ENCODE measurements at regions not wholly inside any gene's neighbourhood (a gene's known extent, or its start where the extent isn't known, plus 50 kb on each side); places are given as distances from the start of the nearest gene placed in this dataset.
"Not testable (repeated sequence)": the region's sequence is repeated elsewhere in the genome, so short reads cannot be mapped to it uniquely, and the experiment has no call there.

GRCh38 chr9:89687188-89687587 lies 82.4 kb downstream of the GADD45G start:
- no peaks in the 10 kb centered on the region for H3K9me3 Mint-ChIP-seq
- DNase-seq: no peak
- H3K4me3 Mint-ChIP-seq: no peak overlapping the region
- peaks cover 19% of the 10 kb centered on the region for H3K4me1 Mint-ChIP-seq
- no peaks in the 10 kb centered on the region for H3K36me3 Mint-ChIP-seq (ENCODE audit: low read depth)
- peaks cover 2% of the 10 kb centered on the region for H3K27me3 Mint-ChIP-seq
- ChIA-PET POLR2A (no interaction called here), CTCF (interaction anchor here (2.4 kb wide), 1 partner anchor 15 kb away, joined by 7 read pairs; no protein-coding TSS in a partner anchor)
- no peak overlapping the region for H3K27ac Mint-ChIP-seq

DNA sequence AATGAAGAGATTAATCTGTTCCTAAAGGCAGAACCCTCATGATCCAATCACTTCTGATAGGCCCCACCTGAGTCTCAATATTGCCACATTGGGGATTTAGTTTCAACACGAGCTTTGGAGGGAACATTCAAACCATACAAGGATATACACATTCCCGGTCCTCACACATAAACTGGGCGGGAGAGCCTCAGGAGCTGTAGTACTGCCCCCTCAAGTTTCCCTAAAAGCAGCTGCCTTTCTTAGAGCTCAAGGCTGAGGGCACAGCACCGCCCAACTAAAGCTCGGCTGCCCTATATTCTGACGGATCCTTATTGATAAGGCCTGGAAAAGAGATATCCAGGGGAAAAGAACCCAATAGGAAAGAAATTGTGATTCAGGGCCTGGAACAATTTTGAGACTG lies 83.0 kb downstream of the GADD45G start:
- H3K36me3 Mint-ChIP-seq (ENCODE audit: low read depth): no peaks in the 10 kb centered on the region
- no peak for DNase-seq
- ChIA-PET POLR2A (no interaction called here), CTCF (interaction anchor here (0.9 to 1.1 kb wide), 2 partner anchors 14 to 22 kb away, joined by 3 to 4 read pairs; no protein-coding TSS in a partner anchor)
- peaks cover 2% of the 10 kb centered on the region for H3K27me3 Mint-ChIP-seq
- H3K27ac Mint-ChIP-seq: no peak overlapping the region
- no peak overlapping the region for H3K4me3 Mint-ChIP-seq
- peaks cover 23% of the 10 kb centered on the region for H3K4me1 Mint-ChIP-seq
- no peaks in the 10 kb centered on the region for H3K9me3 Mint-ChIP-seq

GRCh38 chr9:89689321-89689720 lies 84.5 kb downstream of the GADD45G start:
- H3K27me3 Mint-ChIP-seq; POLR2A ChIA-PET; H3K27ac Mint-ChIP-seq; H3K9me3 Mint-ChIP-seq; H3K4me3 Mint-ChIP-seq; H3K36me3 Mint-ChIP-seq (ENCODE audit: low read depth); DNase-seq: not testable (repeated sequence)
- peaks cover 27% of the 10 kb centered on the region for H3K4me1 Mint-ChIP-seq
- CTCF ChIA-PET: interaction anchor here (0.7 to 1.1 kb wide), 2 partner anchors 14 to 76 kb away, joined by 3 to 4 read pairs; no protein-coding TSS in a partner anchor

GRCh38 chr9:89690334-89690912 lies 85.6 kb downstream of the GADD45G start:
- Mint-ChIP-seq H3K36me3 (ENCODE audit: low read depth) (no peaks in the 10 kb centered on the region), H3K4me1 (peaks cover 27% of the 10 kb centered on the region), H3K27ac (peak overlapping the region; percentile 58), H3K27me3 (peaks cover 7% of the 10 kb centered on the region), H3K9me3 (no peaks in the 10 kb centered on the region), H3K4me3 (no peak overlapping the region)
- CTCF ChIA-PET: interaction anchor here (0.9 to 1.3 kb wide), 4 partner anchors 13 to 49 kb away, joined by 3 to 4 read pairs (median 4); no protein-coding TSS in a partner anchor
- DNase-seq: no peak
- POLR2A ChIA-PET: no interaction called here

- Mint-ChIP-seq H3K27ac (no peak overlapping the region), H3K36me3 (ENCODE audit: low read depth) (peaks cover 3% of the 10 kb centered on the region), H3K9me3 (no peaks in the 10 kb centered on the region), H3K27me3 (peaks cover 6% of the 10 kb centered on the region), H3K4me1 (peaks cover 42% of the 10 kb centered on the region), H3K4me3 (no peak overlapping the region)
- DNase-seq: no peak
- ChIA-PET CTCF (interaction anchor here (0.7 to 0.9 kb wide), 2 partner anchors 15 to 394 kb away, joined by 3 to 4 read pairs; no protein-coding TSS in a partner anchor), POLR2A (no interaction called here)
These were observed 90.7 kb downstream of the GADD45G start for GRCh38 chr9:89695441-89695891.

DNA sequence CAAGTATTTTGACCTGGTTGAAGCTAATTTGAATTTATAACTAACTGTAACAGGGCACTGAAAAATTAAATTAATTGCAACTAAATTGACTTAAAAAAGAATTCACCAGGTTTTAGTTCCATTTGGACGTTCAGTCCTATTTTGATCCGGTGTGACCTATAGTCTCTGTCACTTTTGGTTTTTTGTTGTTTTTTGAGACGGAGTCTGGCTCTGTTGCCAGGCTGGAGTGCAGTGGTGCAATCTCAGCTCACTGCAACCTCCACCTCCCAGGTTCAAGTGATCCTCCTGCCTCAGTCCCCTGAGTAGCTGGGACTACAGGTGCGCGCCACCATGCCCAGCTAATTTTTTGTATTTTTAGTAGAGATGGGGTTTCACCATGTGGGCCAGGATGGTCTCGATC lies 91.2 kb downstream of the GADD45G start:
- POLR2A ChIA-PET; DNase-seq; H3K27ac Mint-ChIP-seq; H3K36me3 Mint-ChIP-seq (ENCODE audit: low read depth); H3K27me3 Mint-ChIP-seq; H3K4me3 Mint-ChIP-seq; H3K9me3 Mint-ChIP-seq: not testable (repeated sequence)
- CTCF ChIA-PET: interaction anchor here (0.7 to 0.9 kb wide), 2 partner anchors 14 to 394 kb away, joined by 3 to 4 read pairs; no protein-coding TSS in a partner anchor
- H3K4me1 Mint-ChIP-seq: peaks cover 40% of the 10 kb centered on the region

DNA sequence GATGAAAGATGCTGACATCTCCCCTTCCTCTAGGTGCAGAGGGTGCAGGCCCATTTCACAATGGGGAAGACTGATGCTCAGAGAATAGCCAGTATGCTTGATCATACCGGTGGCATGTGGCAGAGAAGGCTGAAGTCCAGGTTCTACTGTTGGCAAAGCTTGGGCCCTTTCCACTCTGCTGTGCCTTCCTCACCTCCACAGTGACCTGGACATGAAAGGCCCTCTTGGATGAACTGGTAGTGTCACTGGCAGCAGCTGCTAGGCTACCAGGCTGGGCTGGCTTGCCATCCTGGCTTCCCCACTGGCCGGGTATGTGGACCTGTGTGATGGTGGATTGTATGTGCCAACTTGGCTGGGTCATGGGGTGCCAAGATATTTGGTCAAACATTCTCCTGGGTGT lies 92.0 kb downstream of the GADD45G start:
- Mint-ChIP-seq H3K4me3 (no peak overlapping the region), H3K9me3 (no peaks in the 10 kb centered on the region), H3K27me3 (peaks cover 6% of the 10 kb centered on the region), H3K4me1 (peaks cover 41% of the 10 kb centered on the region), H3K36me3 (ENCODE audit: low read depth) (peaks cover 3% of the 10 kb centered on the region), H3K27ac (no peak overlapping the region)
- POLR2A ChIA-PET: no interaction called here
- CTCF ChIA-PET: interaction anchor here (0.6 kb wide), 1 partner anchor 268 kb away, joined by 3 read pairs; no protein-coding TSS in a partner anchor
- no peak for DNase-seq

DNA sequence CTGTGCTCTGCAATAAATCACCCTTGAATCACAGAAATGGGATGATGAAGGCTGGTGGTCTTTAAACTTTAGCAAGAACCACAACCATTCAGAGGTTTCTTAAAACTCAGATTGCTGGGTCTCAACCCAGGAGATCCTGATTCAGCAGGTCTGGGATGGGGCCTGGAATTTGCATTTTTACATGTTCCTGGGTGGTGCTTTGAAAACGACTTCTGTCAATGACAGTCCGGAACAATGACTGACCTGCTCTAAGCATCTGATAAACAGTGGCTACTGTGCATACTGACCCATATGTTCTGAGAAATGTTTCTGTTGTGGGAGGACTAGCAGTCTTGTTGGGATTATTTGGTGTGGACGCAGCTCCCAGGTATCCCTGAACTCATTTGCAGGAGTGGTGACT lies 92.7 kb downstream of the GADD45G start:
- Mint-ChIP-seq H3K9me3 (no peaks in the 10 kb centered on the region), H3K27me3 (peaks cover 6% of the 10 kb centered on the region), H3K27ac (no peak overlapping the region), H3K4me3 (no peak overlapping the region), H3K4me1 (peaks cover 39% of the 10 kb centered on the region), H3K36me3 (ENCODE audit: low read depth) (peaks cover 3% of the 10 kb centered on the region)
- ChIA-PET CTCF (no interaction called here), POLR2A (no interaction called here)
- no peak for DNase-seq

- Mint-ChIP-seq H3K4me3 (no peak overlapping the region), H3K36me3 (ENCODE audit: low read depth) (peaks cover 3% of the 10 kb centered on the region), H3K4me1 (peaks cover 33% of the 10 kb centered on the region), H3K27ac (no peak overlapping the region), H3K9me3 (no peaks in the 10 kb centered on the region), H3K27me3 (peaks cover 2% of the 10 kb centered on the region)
- DNase-seq: no peak
- ChIA-PET CTCF (interaction anchor here (1.2 kb wide), 1 partner anchor 10 kb away, joined by 3 read pairs; no protein-coding TSS in a partner anchor), POLR2A (no interaction called here)
These were observed 93.7 kb downstream of the GADD45G start for GRCh38 chr9:89698411-89699005.

DNA sequence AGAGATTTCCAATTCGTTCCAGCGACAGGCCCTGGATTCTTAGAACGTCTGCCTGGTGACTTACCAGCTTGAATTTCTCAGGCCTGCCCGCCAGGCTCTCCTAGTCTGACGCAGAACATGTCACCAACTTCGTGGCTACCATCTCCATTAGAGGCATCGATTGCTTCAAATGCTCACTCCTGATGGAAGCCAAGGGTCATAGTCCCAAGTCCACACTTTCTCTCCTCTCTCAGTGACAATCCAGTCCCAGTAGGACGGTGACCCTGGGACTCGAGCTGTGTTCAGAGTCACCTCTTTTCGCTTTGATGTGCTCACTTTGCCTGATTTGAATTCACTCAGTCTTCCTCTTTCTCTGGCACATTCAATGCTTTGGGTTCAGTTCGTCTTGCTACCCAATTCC lies 94.8 kb downstream of the GADD45G start:
- Mint-ChIP-seq H3K4me3 (no peak overlapping the region), H3K4me1 (peaks cover 36% of the 10 kb centered on the region), H3K27ac (peak overlapping the region; percentile 2), H3K27me3 (peaks cover 2% of the 10 kb centered on the region), H3K9me3 (no peaks in the 10 kb centered on the region), H3K36me3 (ENCODE audit: low read depth) (peaks cover 3% of the 10 kb centered on the region)
- ChIA-PET CTCF (interaction anchor here (1.0 to 1.2 kb wide), 2 partner anchors 8 to 30 kb away, joined by 3 to 4 read pairs; no protein-coding TSS in a partner anchor), POLR2A (no interaction called here)
- DNase-seq: no peak

DNA sequence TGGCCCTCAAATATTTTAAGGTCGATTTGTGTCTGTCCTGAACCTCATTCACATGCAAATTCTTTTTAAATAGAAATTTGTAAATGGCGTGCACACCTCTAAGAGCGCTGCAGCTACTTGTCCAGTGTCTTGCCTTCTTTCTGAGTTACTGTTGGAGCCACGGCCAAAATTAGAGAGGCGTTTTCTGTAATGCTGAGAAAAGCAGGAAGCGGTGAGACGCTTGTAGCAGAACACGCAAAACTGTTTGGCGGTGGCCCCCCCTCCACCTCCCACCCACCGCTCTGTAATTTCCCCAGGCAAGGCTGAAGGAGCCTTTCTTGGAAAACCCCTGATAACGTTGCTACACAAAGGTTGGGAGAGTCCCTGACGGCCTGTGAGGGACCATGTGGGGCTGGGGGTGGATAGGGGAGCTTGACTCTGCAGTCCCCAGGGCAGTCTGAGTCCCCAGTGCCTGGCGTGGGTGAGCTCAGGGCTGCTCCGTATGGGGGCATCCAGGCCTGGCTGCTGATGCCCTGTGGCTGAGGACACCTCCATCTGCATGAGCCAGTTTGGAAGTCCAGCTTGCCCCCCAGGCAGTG lies 96.5 kb downstream of the GADD45G start:
- H3K9me3 Mint-ChIP-seq: no peaks in the 10 kb centered on the region
- H3K4me3 Mint-ChIP-seq: peak overlapping the region; percentile 16
- H3K4me1 Mint-ChIP-seq: peaks cover 42% of the 10 kb centered on the region
- H3K27ac Mint-ChIP-seq: peak overlapping the region; percentile 82
- H3K27me3 Mint-ChIP-seq: no peaks in the 10 kb centered on the region
- peaks cover 3% of the 10 kb centered on the region for H3K36me3 Mint-ChIP-seq (ENCODE audit: low read depth)
- ChIA-PET POLR2A (no interaction called here), CTCF (interaction anchor here (1.0 to 2.5 kb wide), 5 partner anchors 10 to 23 kb away, joined by 3 to 7 read pairs (median 3); no protein-coding TSS in a partner anchor)
- peak; percentile 56 for DNase-seq

GRCh38 chr9:89702401-89702800 lies 97.6 kb downstream of the GADD45G start:
- H3K4me1 Mint-ChIP-seq: peaks cover 36% of the 10 kb centered on the region
- ChIA-PET POLR2A (no interaction called here), CTCF (interaction anchor here (0.8 to 2.5 kb wide), 7 partner anchors 11 to 19 kb away, joined by 3 to 7 read pairs (median 3); no protein-coding TSS in a partner anchor)
- H3K9me3 Mint-ChIP-seq: no peaks in the 10 kb centered on the region
- H3K4me3 Mint-ChIP-seq: peak overlapping the region; percentile 5
- H3K27ac Mint-ChIP-seq: no peak overlapping the region
- peaks cover 3% of the 10 kb centered on the region for H3K36me3 Mint-ChIP-seq (ENCODE audit: low read depth)
- no peaks in the 10 kb centered on the region for H3K27me3 Mint-ChIP-seq
- DNase-seq: no peak

DNA sequence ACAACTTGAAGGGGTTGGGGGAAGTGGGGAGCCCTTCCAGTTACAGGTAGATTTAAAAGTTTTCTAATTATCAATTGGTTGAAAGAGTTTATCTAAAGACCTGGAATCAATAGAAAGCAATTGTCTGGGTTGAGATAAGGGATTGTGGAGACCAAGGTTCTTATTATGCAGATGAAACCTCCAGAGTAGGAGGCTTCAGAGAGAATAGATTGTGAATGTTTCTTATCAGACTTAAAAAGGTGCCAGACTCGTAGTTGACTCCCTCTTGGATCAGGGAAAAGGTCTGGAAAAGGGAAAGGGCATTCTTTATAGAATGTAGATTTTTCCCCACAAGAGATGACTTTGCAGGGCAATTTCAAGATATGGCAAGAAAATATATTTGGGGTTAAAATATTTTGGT lies 100.8 kb downstream of the GADD45G start:
- ChIA-PET POLR2A (no interaction called here), CTCF (no interaction called here)
- Mint-ChIP-seq H3K9me3 (peaks cover 4% of the 10 kb centered on the region), H3K27ac (no peak overlapping the region), H3K36me3 (ENCODE audit: low read depth) (peaks cover 5% of the 10 kb centered on the region), H3K4me3 (no peak overlapping the region), H3K4me1 (peaks cover 43% of the 10 kb centered on the region), H3K27me3 (no peaks in the 10 kb centered on the region)
- no peak for DNase-seq

All from activated CD4-positive, alpha-beta T cell treated with anti-CD3 and anti-CD28 coated beads, Interleukin-2, amount 10 ng/mL, durations not matched to agents 7 days and 5 days (primary cell).